SJSA1 (cell line): ENCODE measurements at regions not wholly inside any gene's neighbourhood (a gene's known extent, or its start where the extent isn't known, plus 50 kb on each side); places are given as distances from the start of the nearest gene placed in this dataset.
"Not testable (repeated sequence)": the region's sequence is repeated elsewhere in the genome, so short reads cannot be mapped to it uniquely, and the experiment has no call there.

Experiments
- DNase-seq, 2 experiments: peaks; one replicate each; pipeline ENCODE4 v3.0.0-alpha.2; 2015 to 2020; ENCODE audit warnings: low spot score in 2 of 2, low read depth in 1 of 2
- H3K27ac ChIP-seq: fragments of 250-450 bp; sonication (Bioruptor Pico); 2 replicates; pipeline ENCODE4 v1.5.1; 2020; ENCODE audit warnings: mild to moderate bottlenecking, moderate library complexity
- H3K27me3 ChIP-seq: fragments of 250-450 bp; sonication (Bioruptor Pico); replicated peaks from 2 replicates; pipeline ENCODE4 v1.5.1; 2020; ENCODE audit warnings: mild to moderate bottlenecking, moderate library complexity
- H3K36me3 ChIP-seq: fragments of 250-450 bp; sonication (Bioruptor Pico); 2 replicates; pipeline ENCODE4 v1.5.1; 2020; ENCODE audit warnings: mild to moderate bottlenecking
- H3K4me1 ChIP-seq: fragments of 250-450 bp; sonication (Bioruptor Pico); replicated peaks from 2 replicates; pipeline ENCODE4 v1.6.1; 2021; ENCODE audit warnings: mild to moderate bottlenecking
- H3K4me3 ChIP-seq: fragments of 250-450 bp; sonication (Bioruptor Pico); 2 replicates; pipeline ENCODE4 v1.5.1; 2020; ENCODE audit warnings: mild to moderate bottlenecking
- H3K9me3 ChIP-seq: fragments of 250-450 bp; sonication (Bioruptor Pico); replicated peaks from 2 replicates; pipeline ENCODE4 v1.5.1; 2020; ENCODE audit warnings: mild to moderate bottlenecking

- Histone ChIP-seq H3K4me1 (no peaks in the 10 kb centered on the region), H3K36me3 (no peaks in the 10 kb centered on the region), H3K27ac (no peak overlapping the region), H3K9me3 (no peaks in the 10 kb centered on the region), H3K27me3 (no peaks in the 10 kb centered on the region; the same call in 1 of the 2 replicates), H3K4me3 (no peak overlapping the region)
- no peak for DNase-seq
Measured at GRCh38 chr4:154989511-154989910, 208.4 kb downstream of the RBM46 start.

GRCh38 chr4:154997866-154998265 is 210.6 kb upstream of the NPY2R start:
- not testable (repeated sequence) for H3K4me1 ChIP-seq, H3K9me3 ChIP-seq, DNase-seq, H3K4me3 ChIP-seq, H3K27me3 ChIP-seq, H3K27ac ChIP-seq, H3K36me3 ChIP-seq

GRCh38 chr4:154998284-154998683 is 210.2 kb upstream of the NPY2R start:
- no peak overlapping the region for H3K27ac ChIP-seq
- H3K36me3 ChIP-seq: no peaks in the 10 kb centered on the region
- DNase-seq: no peak
- H3K4me3 ChIP-seq: no peak overlapping the region
- H3K27me3 ChIP-seq: no peaks in the 10 kb centered on the region
- no peaks in the 10 kb centered on the region for H3K9me3 ChIP-seq
- H3K4me1 ChIP-seq: no peaks in the 10 kb centered on the region

GRCh38 chr4:154998773-154999172 is 209.7 kb upstream of the NPY2R start:
- H3K4me3 ChIP-seq: no peak overlapping the region
- no peak overlapping the region for H3K27ac ChIP-seq
- no peaks in the 10 kb centered on the region for H3K4me1 ChIP-seq
- no peaks in the 10 kb centered on the region for H3K9me3 ChIP-seq
- H3K36me3 ChIP-seq: no peaks in the 10 kb centered on the region
- no peak for DNase-seq
- H3K27me3 ChIP-seq: no peaks in the 10 kb centered on the region

- no peak overlapping the region for H3K4me3 ChIP-seq
- H3K27me3 ChIP-seq: no peaks in the 10 kb centered on the region
- no peak for DNase-seq
Measured at GRCh38 chr4:154999950-155000578, 208.4 kb upstream of the NPY2R start.

GRCh38 chr4:155001251-155001650 is 207.2 kb upstream of the NPY2R start:
- Histone ChIP-seq H3K4me3 (no peak overlapping the region), H3K27me3 (no peaks in the 10 kb centered on the region), H3K4me1 (no peaks in the 10 kb centered on the region), H3K27ac (no peak overlapping the region), H3K36me3 (no peaks in the 10 kb centered on the region), H3K9me3 (no peaks in the 10 kb centered on the region)
- DNase-seq: no peak

More at GRCh38 chr4:154999950-155000578, 208.4 kb upstream of the NPY2R start:
- no peaks in the 10 kb centered on the region for H3K4me1 ChIP-seq
- H3K36me3 ChIP-seq: no peaks in the 10 kb centered on the region
- H3K27ac ChIP-seq: no peak overlapping the region
- no peaks in the 10 kb centered on the region for H3K9me3 ChIP-seq

GRCh38 chr4:155005395-155006090 is 202.9 kb upstream of the NPY2R start:
- Histone ChIP-seq H3K4me1 (no peaks in the 10 kb centered on the region), H3K4me3 (no peak overlapping the region), H3K9me3 (no peaks in the 10 kb centered on the region), H3K27ac (no peak overlapping the region), H3K36me3 (no peaks in the 10 kb centered on the region), H3K27me3 (no peaks in the 10 kb centered on the region)
- no peak for DNase-seq

- H3K27ac ChIP-seq: no peak overlapping the region
- H3K27me3 ChIP-seq: no peaks in the 10 kb centered on the region
- H3K4me1 ChIP-seq: no peaks in the 10 kb centered on the region
- H3K36me3 ChIP-seq: no peaks in the 10 kb centered on the region
- DNase-seq: no peak
- H3K4me3 ChIP-seq: no peak overlapping the region
- H3K9me3 ChIP-seq: no peaks in the 10 kb centered on the region
Measured at GRCh38 chr4:155007660-155008176, 200.7 kb upstream of the NPY2R start.

- Histone ChIP-seq H3K27ac (no peak overlapping the region), H3K4me3 (no peak overlapping the region), H3K36me3 (no peaks in the 10 kb centered on the region), H3K27me3 (no peaks in the 10 kb centered on the region), H3K9me3 (no peaks in the 10 kb centered on the region), H3K4me1 (no peaks in the 10 kb centered on the region)
- DNase-seq: no peak
Measured at GRCh38 chr4:155008389-155008788, 200.0 kb upstream of the NPY2R start.

GRCh38 chr4:155009288-155009687 is 199.1 kb upstream of the NPY2R start:
- H3K9me3 ChIP-seq: no peaks in the 10 kb centered on the region

GRCh38 chr4:155010376-155010775 is 198.1 kb upstream of the NPY2R start:
- H3K4me3 ChIP-seq: no peak overlapping the region
- DNase-seq: no peak
- no peaks in the 10 kb centered on the region for H3K27me3 ChIP-seq
- no peaks in the 10 kb centered on the region for H3K36me3 ChIP-seq
- no peaks in the 10 kb centered on the region for H3K9me3 ChIP-seq
- H3K4me1 ChIP-seq: no peaks in the 10 kb centered on the region
- H3K27ac ChIP-seq: no peak overlapping the region

More at GRCh38 chr4:155009288-155009687, 199.1 kb upstream of the NPY2R start:
- no peaks in the 10 kb centered on the region for H3K4me1 ChIP-seq
- no peaks in the 10 kb centered on the region for H3K27me3 ChIP-seq
- no peak for DNase-seq
- H3K36me3 ChIP-seq: no peaks in the 10 kb centered on the region
- no peak overlapping the region for H3K27ac ChIP-seq
- no peak overlapping the region for H3K4me3 ChIP-seq

- Histone ChIP-seq H3K4me3 (no peak overlapping the region), H3K4me1 (no peaks in the 10 kb centered on the region), H3K36me3 (no peaks in the 10 kb centered on the region), H3K27me3 (no peaks in the 10 kb centered on the region), H3K9me3 (no peaks in the 10 kb centered on the region), H3K27ac (no peak overlapping the region)
- DNase-seq: no peak
Measured at GRCh38 chr4:155011163-155011780, 197.2 kb upstream of the NPY2R start.

- H3K4me3 ChIP-seq: no peak overlapping the region
- DNase-seq: no peak
- no peak overlapping the region for H3K27ac ChIP-seq
- no peaks in the 10 kb centered on the region for H3K9me3 ChIP-seq
- no peaks in the 10 kb centered on the region for H3K4me1 ChIP-seq
- no peaks in the 10 kb centered on the region for H3K27me3 ChIP-seq
- H3K36me3 ChIP-seq: no peaks in the 10 kb centered on the region
Measured at GRCh38 chr4:155012469-155012868, 196.0 kb upstream of the NPY2R start.

- no peak for DNase-seq
Measured at GRCh38 chr4:155017426-155017825, 191.0 kb upstream of the NPY2R start.

More at GRCh38 chr4:155017426-155017825, 191.0 kb upstream of the NPY2R start:
- Histone ChIP-seq H3K27me3 (no peaks in the 10 kb centered on the region), H3K9me3 (no peaks in the 10 kb centered on the region), H3K27ac (no peak overlapping the region), H3K4me1 (no peaks in the 10 kb centered on the region), H3K4me3 (no peak overlapping the region), H3K36me3 (no peaks in the 10 kb centered on the region)
